CD14-positive monocyte (primary cell): ENCODE measurements at regions not wholly inside any gene's neighbourhood (a gene's known extent, or its start where the extent isn't known, plus 50 kb on each side); places are given as distances from the start of the nearest gene placed in this dataset.

Experiments used
- DNase-seq, 3 donors: peaks; one replicate each; pipeline ENCODE4 v3.0.0-alpha.2; 2011 to 2022
- H2AFZ ChIP-seq: 2 replicates; pipeline ENCODE4 v1.6.0; 2012; ENCODE audit warnings: mild to moderate bottlenecking, low read depth, low read length, inconsistent platforms; ENCODE audit not compliant: insufficient read depth, poor library complexity, severe bottlenecking
- H3K27ac ChIP-seq, 2 donors: 1 replicate in 1 of 2; 2 replicates in 1 of 2; pipeline ENCODE4 v1.5.1; 2012 to 2013; ENCODE audit warnings: low read length in 2 of 2, control low read depth in 1 of 2, inconsistent platforms in 1 of 2, low read depth in 1 of 2, mild to moderate bottlenecking in 1 of 2
- H3K27me3 ChIP-seq, 2 donors: one replicate each; pipeline versions ENCODE4 v1.6.0 to v1.6.1; 2011 to 2013; ENCODE audit warnings: low read length in 2 of 2; ENCODE audit not compliant: control insufficient read depth in 2 of 2, insufficient read depth in 2 of 2
- H3K36me3 ChIP-seq, 2 donors: replicated peaks in 1 of 2; 1 replicate in 1 of 2; 2 replicates in 1 of 2; pipeline versions ENCODE4 v1.5.1 to v1.6.1; 2012 to 2013; ENCODE audit warnings: low read length in 2 of 2, control low read depth in 1 of 2, inconsistent platforms in 1 of 2, mild to moderate bottlenecking in 1 of 2; ENCODE audit not compliant: insufficient read depth in 2 of 2, control insufficient read depth in 1 of 2
- H3K4me1 ChIP-seq, 2 donors: 1 replicate in 1 of 2; 2 replicates in 1 of 2; pipeline versions ENCODE4 v1.5.1 to v1.6.1; 2012 to 2013; ENCODE audit warnings: low read length in 2 of 2, control low read depth in 1 of 2, inconsistent platforms in 1 of 2, mild to moderate bottlenecking in 1 of 2, moderate library complexity in 1 of 2; ENCODE audit not compliant: insufficient read depth in 2 of 2, control insufficient read depth in 1 of 2
- H3K4me2 ChIP-seq: replicated peaks from 2 replicates; pipeline ENCODE3; 2012; ENCODE audit warnings: low read length, moderate library complexity, mild to moderate bottlenecking; ENCODE audit not compliant: poor library complexity, severe bottlenecking; ENCODE audit errors: extremely low read depth
- H3K4me3 ChIP-seq, 3 experiments: fragments of 200-600 bp in 1 of 3; sonication (generic) in 1 of 3; replicated peaks in 1 of 3; 1 replicate in 2 of 3; 2 replicates in 1 of 3; pipeline ENCODE4 v1.5.1; 2011 to 2013; ENCODE audit warnings: low read length in 3 of 3, mild to moderate bottlenecking in 3 of 3, control low read depth in 2 of 3, low read depth in 2 of 3, inconsistent platforms in 1 of 3, moderate library complexity in 1 of 3
- H3K79me2 ChIP-seq: 2 replicates; pipeline ENCODE4 v1.6.0; 2012; ENCODE audit warnings: mild to moderate bottlenecking, control low read depth, inconsistent platforms, low read length, moderate library complexity; ENCODE audit not compliant: insufficient read depth
- H3K9ac ChIP-seq: 2 replicates; pipeline ENCODE4 v1.6.0; 2017; ENCODE audit warnings: low read length, mild to moderate bottlenecking; ENCODE audit not compliant: insufficient read depth, poor library complexity, severe bottlenecking
- H3K9me3 ChIP-seq, 2 donors: replicated peaks in 1 of 2; 1 replicate in 1 of 2; 2 replicates in 1 of 2; pipeline versions ENCODE4 v1.5.1 to v1.6.1; 2012 to 2013; ENCODE audit warnings: low read length in 2 of 2, control low read depth in 1 of 2; ENCODE audit not compliant: control insufficient read depth in 1 of 2, insufficient read depth in 1 of 2
- H4K20me1 ChIP-seq: 2 replicates; pipeline ENCODE4 v1.6.0; 2012; ENCODE audit warnings: mild to moderate bottlenecking, low read length, control low read depth, moderate library complexity; ENCODE audit not compliant: insufficient read depth
- H3K27ac Mint-ChIP-seq, 7 donors: one replicate each; pipeline ENCODE4 v1.8.0; 2020; ENCODE audit warnings: mild to moderate bottlenecking in 7 of 7, mixed read lengths in 7 of 7, moderate library complexity in 6 of 7, inconsistent platforms in 2 of 7
- H3K27me3 Mint-ChIP-seq, 3 donors: one replicate each; pipeline ENCODE4 v1.8.0; 2021 to 2022; ENCODE audit warnings: low read depth in 3 of 3, mild to moderate bottlenecking in 3 of 3, mixed read lengths in 3 of 3, moderate library complexity in 3 of 3, inconsistent platforms in 1 of 3
- H3K36me3 Mint-ChIP-seq, 2 donors: one replicate each; pipeline ENCODE4 v1.8.0; 2020; ENCODE audit warnings: mixed read lengths in 2 of 2, inconsistent platforms in 1 of 2, mild to moderate bottlenecking in 1 of 2
- H3K4me1 Mint-ChIP-seq: one replicate; pipeline ENCODE4 v1.8.0; 2020; ENCODE audit warnings: mild to moderate bottlenecking, mixed read lengths
- H3K4me3 Mint-ChIP-seq, 2 donors: one replicate each; pipeline ENCODE4 v1.8.0; 2020; ENCODE audit warnings: mild to moderate bottlenecking in 2 of 2, mixed read lengths in 2 of 2, moderate library complexity in 1 of 2
- H3K9me3 Mint-ChIP-seq, 7 donors: one replicate each; pipeline ENCODE4 v1.8.0; 2020 to 2022; ENCODE audit warnings: mixed read lengths in 7 of 7, mild to moderate bottlenecking in 6 of 7, moderate library complexity in 6 of 7, inconsistent platforms in 2 of 7
- CTCF ChIP-seq: fragments of 200-600 bp; IDR thresholded peaks from one replicate; pipeline ENCODE4 v1.8.0; 2022; ENCODE audit warnings: antibody characterized with exemption, mild to moderate bottlenecking
- WGBS: methylation state at CpG from one replicate; pipeline ENCODE4 v1.1.5; 2013; ENCODE audit warnings: missing lambda C conversion rate; ENCODE audit not compliant: insufficient coverage; 5-methylcytosine and 5-hydroxymethylcytosine counted together
- intact Hi-C, 2 donors: fragments of 100-400 bp; cut with micrococcal nuclease; formaldehyde crosslinking; loops; one replicate each; pipeline versions ENCODE4 v1.15.0 to v1.15.1; 2023

GRCh38 chr4:27518876-27519275 is 658.2 kb downstream of the STIM2 start:
- H3K36me3 ChIP-seq: no peaks in the 10 kb centered on the region
- no CpG with 5 or more reads among the region's 2 CpGs for WGBS
- no peaks in the 10 kb centered on the region for H3K9me3 Mint-ChIP-seq

GRCh38 chr4:27524224-27524623 is 663.6 kb downstream of the STIM2 start:
- intact Hi-C loops: no loop called here
- no CpG with 5 or more reads among the region's 2 CpGs for WGBS
- no peak overlapping the region for H3K27ac ChIP-seq
- no peaks in the 10 kb centered on the region for H3K4me1 ChIP-seq
- H3K4me3 ChIP-seq: no peak overlapping the region
- H2AFZ ChIP-seq: no peak overlapping the region
- no peak overlapping the region for H3K4me2 ChIP-seq
- H3K27ac Mint-ChIP-seq: no peak overlapping the region
- no peaks in the 10 kb centered on the region for H3K9me3 Mint-ChIP-seq
- no peak for DNase-seq
- H3K9me3 ChIP-seq: no peaks in the 10 kb centered on the region
- H3K27me3 ChIP-seq: no peaks in the 10 kb centered on the region
- TF ChIP-seq CTCF: no peak
- no peaks in the 10 kb centered on the region for H3K79me2 ChIP-seq
- H3K4me1 Mint-ChIP-seq: no peaks in the 10 kb centered on the region
- no peak overlapping the region for H3K9ac ChIP-seq
- H3K36me3 Mint-ChIP-seq: no peaks in the 10 kb centered on the region
- H3K4me3 Mint-ChIP-seq: no peak overlapping the region
- peaks cover 0 to 2% (median 0%) of the 10 kb centered on the region in 3 donors for H3K27me3 Mint-ChIP-seq
- no peaks in the 10 kb centered on the region for H4K20me1 ChIP-seq
- H3K36me3 ChIP-seq: no peaks in the 10 kb centered on the region

More at GRCh38 chr4:27518876-27519275, 658.2 kb downstream of the STIM2 start:
- no peak overlapping the region for H3K9ac ChIP-seq
- H3K79me2 ChIP-seq: no peaks in the 10 kb centered on the region
- intact Hi-C loops: no loop called here
- H3K4me2 ChIP-seq: no peak overlapping the region
- H3K27ac ChIP-seq: no peak overlapping the region
- H2AFZ ChIP-seq: no peak overlapping the region
- Mint-ChIP-seq H3K4me1 (no peaks in the 10 kb centered on the region), H3K27me3 (peaks cover 0 to 2% (median 0%) of the 10 kb centered on the region in 3 donors), H3K36me3 (no peaks in the 10 kb centered on the region), H3K4me3 (no peak overlapping the region), H3K27ac (no peak overlapping the region)
- no peaks in the 10 kb centered on the region for H3K27me3 ChIP-seq
- no peaks in the 10 kb centered on the region for H3K4me1 ChIP-seq
- TF ChIP-seq CTCF: no peak
- H3K4me3 ChIP-seq: no peak overlapping the region
- DNase-seq: no peak
- H4K20me1 ChIP-seq: no peaks in the 10 kb centered on the region
- H3K9me3 ChIP-seq: no peaks in the 10 kb centered on the region
